Mesenchymal stem cell (in vitro differentiated cells and primary cell): ENCODE measurements at regions not wholly inside any gene's neighbourhood (a gene's known extent, or its start where the extent isn't known, plus 50 kb on each side); places are given as distances from the start of the nearest gene placed in this dataset.
"Not testable (repeated sequence)": the region's sequence is repeated elsewhere in the genome, so short reads cannot be mapped to it uniquely, and the experiment has no call there.

Source experiments
- DNase-seq: peaks from one replicate; pipeline ENCODE4 v3.0.0-alpha.2; 2013
- H2AFZ ChIP-seq: one replicate; pipeline ENCODE4 v1.6.1; 2013; ENCODE audit warnings: low read depth, mild to moderate bottlenecking, control low read depth, inconsistent platforms, low read length, moderate library complexity
- H2AK5ac ChIP-seq: 2 replicates; pipeline ENCODE4 v1.6.1; 2013; ENCODE audit warnings: low read length, moderate library complexity, mild to moderate bottlenecking, inconsistent platforms; ENCODE audit not compliant: severe bottlenecking
- H2BK120ac ChIP-seq: one replicate; pipeline ENCODE4 v1.6.1; 2013; ENCODE audit warnings: low read depth, mild to moderate bottlenecking, inconsistent platforms, low read length, moderate library complexity
- H2BK12ac ChIP-seq, 2 experiments: one replicate each; pipeline ENCODE4 v1.6.1; 2013; ENCODE audit warnings: inconsistent platforms in 2 of 2, low read length in 2 of 2, mild to moderate bottlenecking in 2 of 2, moderate library complexity in 2 of 2, control low read depth in 1 of 2
- H2BK15ac ChIP-seq: one replicate; pipeline ENCODE4 v1.6.1; 2013; ENCODE audit warnings: mild to moderate bottlenecking, low read depth, inconsistent platforms; ENCODE audit not compliant: poor library complexity, severe bottlenecking
- H2BK5ac ChIP-seq: 2 replicates; pipeline ENCODE4 v1.6.1; 2013; ENCODE audit warnings: low read depth, mild to moderate bottlenecking, low read length, control low read depth, inconsistent platforms; ENCODE audit not compliant: poor library complexity, severe bottlenecking
- H3K14ac ChIP-seq, 2 experiments: one replicate each; pipeline ENCODE4 v1.6.1; 2013; ENCODE audit warnings: inconsistent platforms in 2 of 2, low read length in 2 of 2, control low read depth in 1 of 2, mild to moderate bottlenecking in 1 of 2, moderate library complexity in 1 of 2
- H3K18ac ChIP-seq, 2 experiments: one replicate each; pipeline ENCODE4 v1.6.1; 2013; ENCODE audit warnings: inconsistent platforms in 2 of 2, low read length in 2 of 2, control low read depth in 1 of 2, low read depth in 1 of 2, mild to moderate bottlenecking in 1 of 2
- H3K23ac ChIP-seq, 2 experiments: one replicate each; pipeline ENCODE4 v1.6.1; 2013; ENCODE audit warnings: inconsistent platforms in 2 of 2, low read length in 2 of 2, mild to moderate bottlenecking in 2 of 2, moderate library complexity in 2 of 2, control low read depth in 1 of 2
- H3K27ac ChIP-seq: 2 replicates; pipeline ENCODE4 v1.5.1; 2013; ENCODE audit warnings: mild to moderate bottlenecking, moderate library complexity, low read length, control low read depth, inconsistent platforms; ENCODE audit not compliant: poor library complexity, severe bottlenecking
- H3K27me3 ChIP-seq, 2 experiments: 2 replicates each; pipeline versions ENCODE4 v1.6.1 to v1.7.0; 2013; ENCODE audit warnings: low read length in 2 of 2, mild to moderate bottlenecking in 2 of 2, moderate library complexity in 2 of 2, control low read depth in 1 of 2, inconsistent platforms in 1 of 2; ENCODE audit not compliant: control insufficient read depth in 1 of 2, insufficient read depth in 1 of 2
- H3K36me3 ChIP-seq, 2 experiments: 2 replicates each; pipeline versions ENCODE4 v1.6.1 to v1.7.0; 2013; ENCODE audit warnings: low read length in 2 of 2, control low read depth in 1 of 2, inconsistent platforms in 1 of 2, low read depth in 1 of 2, mild to moderate bottlenecking in 1 of 2; ENCODE audit not compliant: insufficient read depth in 2 of 2, control insufficient read depth in 1 of 2
- H3K4ac ChIP-seq, 2 experiments: one replicate each; pipeline ENCODE4 v1.6.1; 2013; ENCODE audit warnings: inconsistent platforms in 2 of 2, low read length in 2 of 2, mild to moderate bottlenecking in 2 of 2, moderate library complexity in 2 of 2, control low read depth in 1 of 2, low read depth in 1 of 2
- H3K4me1 ChIP-seq: 2 replicates; pipeline ENCODE4 v1.6.1; 2013; ENCODE audit warnings: low read depth, low read length, control low read depth; ENCODE audit not compliant: control insufficient read depth, insufficient read depth
- H3K4me2 ChIP-seq: 2 replicates; pipeline ENCODE4 v1.6.1; 2013; ENCODE audit warnings: low read length, mild to moderate bottlenecking, inconsistent platforms; ENCODE audit not compliant: poor library complexity, severe bottlenecking
- H3K4me3 ChIP-seq, 2 experiments: 2 replicates each; pipeline versions ENCODE4 v1.5.1 to v1.7.0; 2013; ENCODE audit warnings: low read length in 2 of 2, mild to moderate bottlenecking in 2 of 2, control low read depth in 1 of 2, low read depth in 1 of 2; ENCODE audit not compliant: insufficient read depth in 1 of 2
- H3K79me1 ChIP-seq: replicated peaks from 2 replicates; pipeline ENCODE4 v1.6.1; 2013; ENCODE audit warnings: mild to moderate bottlenecking, control low read depth, low read length, inconsistent platforms; ENCODE audit not compliant: poor library complexity, severe bottlenecking
- H3K9ac ChIP-seq: 2 replicates; pipeline ENCODE4 v1.7.0; 2013; ENCODE audit warnings: mild to moderate bottlenecking, low read length, moderate library complexity
- H3K9me3 ChIP-seq: 2 replicates; pipeline ENCODE4 v1.7.0; 2013; ENCODE audit warnings: mild to moderate bottlenecking, low read length; ENCODE audit not compliant: control insufficient read depth
- H4K8ac ChIP-seq: one replicate; pipeline ENCODE4 v1.6.1; 2013; ENCODE audit warnings: inconsistent platforms, mild to moderate bottlenecking, low read length, moderate library complexity
- H4K91ac ChIP-seq: one replicate; pipeline ENCODE4 v1.6.1; 2013; ENCODE audit warnings: mild to moderate bottlenecking, low read length, inconsistent platforms
- WGBS: methylation state at CpG from one replicate; pipeline ENCODE4 v1.1.7; 2013; ENCODE audit warnings: mixed read lengths; 5-methylcytosine and 5-hydroxymethylcytosine counted together

- Histone ChIP-seq H4K8ac (no peak overlapping the region), H2AK5ac (no peak overlapping the region), H3K27ac (no peak overlapping the region), H3K9ac (no peak overlapping the region), H3K23ac (no peak overlapping the region), H2BK15ac (no peak overlapping the region), H3K27me3 (no peaks in the 10 kb centered on the region), H2AFZ (no peak overlapping the region), H3K36me3 (no peaks in the 10 kb centered on the region), H3K14ac (no peak overlapping the region), H2BK12ac (no peak overlapping the region), H4K91ac (no peak overlapping the region), H3K4ac (no peak overlapping the region), H2BK120ac (no peak overlapping the region), H3K4me2 (no peak overlapping the region), H3K9me3 (no peaks in the 10 kb centered on the region), H3K4me3 (no peak overlapping the region), H3K4me1 (no peaks in the 10 kb centered on the region), H2BK5ac (no peak overlapping the region), H3K79me1 (no peaks in the 10 kb centered on the region), H3K18ac (no peak overlapping the region)
- 84% methylated on average over 1 of the region's 1 CpG for WGBS
- DNase-seq, result no peak
Observed at GRCh38 chr13:68550330-68550729, 1320.2 kb upstream of the PCDH9 start.

GRCh38 chr13:68540244-68540643 lies 1310.1 kb upstream of the PCDH9 start:
- H3K9ac ChIP-seq, result no peak overlapping the region
- no peaks in the 10 kb centered on the region for H3K4me1 ChIP-seq
- no peak overlapping the region for H2AK5ac ChIP-seq
- H3K9me3 ChIP-seq, result no peaks in the 10 kb centered on the region
- no peak overlapping the region for H3K4ac ChIP-seq
- H3K4me3 ChIP-seq, result no peak overlapping the region
- no peak overlapping the region for H3K4me2 ChIP-seq
- no peak overlapping the region for H2BK15ac ChIP-seq
- H4K91ac ChIP-seq, result no peak overlapping the region
- H2BK12ac ChIP-seq, result no peak overlapping the region
- H4K8ac ChIP-seq, result no peak overlapping the region
- no peak overlapping the region for H3K23ac ChIP-seq
- 100% methylated on average over 1 of the region's 2 CpGs for WGBS
- no peak overlapping the region for H2AFZ ChIP-seq
- no peak overlapping the region for H3K18ac ChIP-seq
- no peaks in the 10 kb centered on the region for H3K36me3 ChIP-seq
- DNase-seq, result no peak
- H2BK120ac ChIP-seq, result no peak overlapping the region
- H3K27ac ChIP-seq, result no peak overlapping the region
- no peak overlapping the region for H3K14ac ChIP-seq
- no peak overlapping the region for H2BK5ac ChIP-seq
- H3K27me3 ChIP-seq, result no peaks in the 10 kb centered on the region
- H3K79me1 ChIP-seq, result no peaks in the 10 kb centered on the region

GRCh38 chr13:68535329-68535728 lies 1305.2 kb upstream of the PCDH9 start:
- DNase-seq, result no peak

GRCh38 chr13:68527167-68527566 lies 1297.0 kb upstream of the PCDH9 start:
- 72% methylated on average over 1 of the region's 1 CpG for WGBS
- not testable (repeated sequence) for H2BK15ac ChIP-seq, H3K79me1 ChIP-seq

More at GRCh38 chr13:68535329-68535728, 1305.2 kb upstream of the PCDH9 start:
- no CpG with 5 or more reads among the region's 1 CpG for WGBS
- Histone ChIP-seq H2BK15ac (no peak overlapping the region), H3K27ac (no peak overlapping the region), H3K4me2 (no peak overlapping the region), H2AFZ (peak overlapping the region; percentile 37), H3K23ac (no peak overlapping the region), H3K18ac (no peak overlapping the region), H2BK120ac (no peak overlapping the region), H2BK5ac (no peak overlapping the region), H4K8ac (no peak overlapping the region), H3K4ac (no peak overlapping the region), H2AK5ac (no peak overlapping the region), H2BK12ac (no peak overlapping the region), H3K9me3 (no peaks in the 10 kb centered on the region), H4K91ac (no peak overlapping the region), H3K79me1 (no peaks in the 10 kb centered on the region), H3K27me3 (no peaks in the 10 kb centered on the region), H3K4me3 (no peak overlapping the region), H3K36me3 (no peaks in the 10 kb centered on the region), H3K4me1 (no peaks in the 10 kb centered on the region), H3K14ac (no peak overlapping the region), H3K9ac (no peak overlapping the region)

More at GRCh38 chr13:68527167-68527566, 1297.0 kb upstream of the PCDH9 start:
- H3K18ac ChIP-seq, H3K14ac ChIP-seq, H2BK120ac ChIP-seq, H3K4me1 ChIP-seq, H4K8ac ChIP-seq, DNase-seq, H3K27ac ChIP-seq, H3K27me3 ChIP-seq, H3K4ac ChIP-seq, H2AFZ ChIP-seq, H4K91ac ChIP-seq, H3K23ac ChIP-seq, H2AK5ac ChIP-seq, H2BK5ac ChIP-seq, H2BK12ac ChIP-seq, H3K4me2 ChIP-seq, H3K9ac ChIP-seq, H3K4me3 ChIP-seq, H3K9me3 ChIP-seq, H3K36me3 ChIP-seq: not testable (repeated sequence)
